ENCODE measurements at regions not wholly inside any gene's neighbourhood (a gene's known extent, or its start where the extent isn't known, plus 50 kb on each side); places are given as distances from the start of the nearest gene placed in this dataset.

GRCh38 chr5:73394610-73395009 lies 54.0 kb downstream of the FOXD1 start:
- TF ChIP-seq CTCF (IDR thresholded peaks at IDR 0.05; ENCODE audit: low read length) = no peak
- no peak for TF ChIP-seq EZH2phosphoT487 (IDR thresholded peaks at IDR 0.05; ENCODE audit: low read length)
- no peak for TF ChIP-seq EZH2 (optimal IDR thresholded peaks at IDR 0.05; ENCODE audit: low read depth, low read length)

Measured in MM.1S (cell line).